ENCODE measurements at regions not wholly inside any gene's neighbourhood (a gene's known extent, or its start where the extent isn't known, plus 50 kb on each side); places are given as distances from the start of the nearest gene placed in this dataset.
A peak's percentile ranks its signal among the peaks of the same experiment; 100 is the strongest.

DNA sequence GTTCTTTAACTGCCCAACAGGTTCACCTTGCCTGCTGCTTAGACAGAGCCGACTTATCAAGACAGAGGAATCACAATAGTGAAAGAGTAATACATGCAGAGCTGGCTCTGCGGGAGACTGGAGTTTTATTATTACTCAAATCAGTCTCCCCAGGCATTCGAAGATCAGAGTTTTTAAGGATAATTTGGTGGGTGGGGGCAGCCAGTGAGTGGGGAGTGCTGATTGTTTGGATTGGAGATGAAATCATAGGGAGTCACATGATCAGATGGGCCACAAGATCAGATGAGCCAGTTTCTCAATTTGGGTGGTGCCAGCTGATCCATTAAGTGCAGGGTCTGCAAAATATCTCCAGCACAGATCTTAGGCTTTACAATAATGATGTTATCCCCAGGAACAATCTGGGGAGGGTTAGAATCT lies 131.3 kb downstream of the AKR1D1 start:
- Histone ChIP-seq H3K23ac (ENCODE audit: low read depth, low read length, poor library complexity) (no peak overlapping the region), H3K79me1 (ENCODE audit: low read depth, low read length) (no peaks in the 10 kb centered on the region), H2BK12ac (ENCODE audit: low read length) (no peak overlapping the region), H3K9ac (ENCODE audit: low read depth, low read length, poor library complexity) (no peak overlapping the region), H3K4ac (ENCODE audit: low read length) (no peak overlapping the region), H3K36me3 (replicated peaks in 1 of 2; ENCODE audit: control insufficient read depth in 2 of 2, insufficient read depth in 2 of 2, low read length in 2 of 2) (no peaks in the 10 kb centered on the region), H2AFZ (ENCODE audit: low read length) (peak overlapping the region; percentile 77), H3K4me3 (ENCODE audit: low read length in 2 of 2) (no peak overlapping the region), H2AK5ac (ENCODE audit: low read depth, low read length) (no peak overlapping the region), H3K27me3 (ENCODE audit: control insufficient read depth in 3 of 3, insufficient read depth in 3 of 3, low read depth in 1 of 3, low read length in 3 of 3) (no peaks in the 10 kb centered on the region), H2BK15ac (ENCODE audit: low read length) (no peak overlapping the region), H3K18ac (ENCODE audit: low read length) (no peak overlapping the region), H4K8ac (ENCODE audit: low read depth, low read length) (no peak overlapping the region), H3K27ac (replicated peaks; ENCODE audit: low read length) (peak overlapping the region; percentile 79), H3K4me2 (ENCODE audit: insufficient read depth, low read length, poor library complexity, severe bottlenecking) (no peak overlapping the region), H3K9me3 (replicated peaks in 1 of 2; ENCODE audit: control insufficient read depth in 2 of 2, insufficient read depth in 1 of 2, low read depth in 1 of 2, low read length in 2 of 2) (peaks cover 2 to 30% of the 10 kb centered on the region in 2 donors), H3K14ac (ENCODE audit: low read length) (no peak overlapping the region), H2BK120ac (ENCODE audit: low read depth, low read length) (no peak overlapping the region), H4K91ac (ENCODE audit: low read depth, low read length, poor library complexity) (no peak overlapping the region), H2BK5ac (ENCODE audit: low read length) (no peak overlapping the region), H3K4me1 (ENCODE audit: control insufficient read depth in 2 of 2, insufficient read depth in 1 of 2, low read depth in 1 of 2, low read length in 2 of 2) (peaks cover 11% of the 10 kb centered on the region in 2 donors)
- WGBS, 2 donors (ENCODE audit: extremely low coverage in 2 of 2, insufficient read length in 2 of 2, insufficient replicate concordance in 1 of 2) = no CpG with 5 or more reads among the region's 3 CpGs
- DNase-seq (ENCODE audit: low spot score) = no peak

- Histone ChIP-seq H2AFZ (ENCODE audit: low read length) (peak overlapping the region; percentile 77), H3K27me3 (ENCODE audit: control insufficient read depth in 3 of 3, insufficient read depth in 3 of 3, low read depth in 1 of 3, low read length in 3 of 3) (no peaks in the 10 kb centered on the region), H3K4ac (ENCODE audit: low read length) (no peak overlapping the region), H3K23ac (ENCODE audit: low read depth, low read length, poor library complexity) (no peak overlapping the region), H3K14ac (ENCODE audit: low read length) (no peak overlapping the region), H3K9ac (ENCODE audit: low read depth, low read length, poor library complexity) (no peak overlapping the region), H2BK12ac (ENCODE audit: low read length) (no peak overlapping the region), H2BK120ac (ENCODE audit: low read depth, low read length) (no peak overlapping the region), H2BK5ac (ENCODE audit: low read length) (no peak overlapping the region), H4K91ac (ENCODE audit: low read depth, low read length, poor library complexity) (no peak overlapping the region), H4K8ac (ENCODE audit: low read depth, low read length) (no peak overlapping the region), H3K4me3 (ENCODE audit: low read length in 2 of 2) (no peak overlapping the region), H3K4me1 (ENCODE audit: control insufficient read depth in 2 of 2, insufficient read depth in 1 of 2, low read depth in 1 of 2, low read length in 2 of 2) (peaks cover 11% of the 10 kb centered on the region in 2 donors), H3K18ac (ENCODE audit: low read length) (no peak overlapping the region), H3K9me3 (replicated peaks in 1 of 2; ENCODE audit: control insufficient read depth in 2 of 2, insufficient read depth in 1 of 2, low read depth in 1 of 2, low read length in 2 of 2) (peaks cover 2 to 30% of the 10 kb centered on the region in 2 donors), H3K79me1 (ENCODE audit: low read depth, low read length) (no peaks in the 10 kb centered on the region), H3K36me3 (replicated peaks in 1 of 2; ENCODE audit: control insufficient read depth in 2 of 2, insufficient read depth in 2 of 2, low read length in 2 of 2) (no peaks in the 10 kb centered on the region), H2AK5ac (ENCODE audit: low read depth, low read length) (no peak overlapping the region), H2BK15ac (ENCODE audit: low read length) (no peak overlapping the region), H3K27ac (replicated peaks; ENCODE audit: low read length) (peak overlapping the region; percentile 79), H3K4me2 (ENCODE audit: insufficient read depth, low read length, poor library complexity, severe bottlenecking) (no peak overlapping the region)
- WGBS, 2 donors (ENCODE audit: extremely low coverage in 2 of 2, insufficient read length in 2 of 2, insufficient replicate concordance in 1 of 2) = no CpG with 5 or more reads among the region's 3 CpGs
- peak; percentile 26 for DNase-seq (ENCODE audit: low spot score)
These were observed 131.9 kb downstream of the AKR1D1 start for GRCh38 chr7:138208142-138208570.

DNA sequence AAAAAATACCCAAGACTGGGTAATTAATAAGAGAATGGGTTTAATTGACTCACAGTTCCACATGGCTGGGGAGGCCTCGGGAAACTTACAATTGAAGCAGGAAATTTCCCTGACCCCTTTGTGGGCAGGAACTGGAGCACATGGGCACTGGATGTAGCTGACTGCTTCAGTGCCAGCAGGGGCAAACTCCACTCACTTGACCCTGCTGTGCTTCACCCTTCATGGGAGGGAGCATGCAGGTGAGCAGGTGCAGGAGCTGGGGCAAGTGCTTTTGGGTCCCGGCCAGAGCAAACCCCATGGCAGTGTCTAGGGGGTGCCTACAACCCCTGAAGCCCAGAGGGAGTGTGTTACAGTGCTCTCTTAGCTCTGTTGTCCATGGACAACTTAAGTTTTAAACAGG lies 132.6 kb downstream of the AKR1D1 start:
- no peak overlapping the region for H3K4me2 ChIP-seq (ENCODE audit: insufficient read depth, low read length, poor library complexity, severe bottlenecking)
- peak overlapping the region; percentile 20 for H2AK5ac ChIP-seq (ENCODE audit: low read depth, low read length)
- H3K4ac ChIP-seq (ENCODE audit: low read length) = no peak overlapping the region
- H3K27ac ChIP-seq (replicated peaks; ENCODE audit: low read length) = peak overlapping the region; percentile 79
- H3K9me3 ChIP-seq (replicated peaks in 1 of 2; ENCODE audit: control insufficient read depth in 2 of 2, insufficient read depth in 1 of 2, low read depth in 1 of 2, low read length in 2 of 2) = peaks cover 2 to 30% of the 10 kb centered on the region in 2 donors
- H2BK120ac ChIP-seq (ENCODE audit: low read depth, low read length) = peak overlapping the region; percentile 7
- no peak overlapping the region for H2AFZ ChIP-seq (ENCODE audit: low read length)
- H3K23ac ChIP-seq (ENCODE audit: low read depth, low read length, poor library complexity) = no peak overlapping the region
- no peak overlapping the region for H3K14ac ChIP-seq (ENCODE audit: low read length)
- H3K36me3 ChIP-seq (replicated peaks in 1 of 2; ENCODE audit: control insufficient read depth in 2 of 2, insufficient read depth in 2 of 2, low read length in 2 of 2) = no peaks in the 10 kb centered on the region
- H3K4me1 ChIP-seq (ENCODE audit: control insufficient read depth in 2 of 2, insufficient read depth in 1 of 2, low read depth in 1 of 2, low read length in 2 of 2) = peaks cover 11% of the 10 kb centered on the region in 2 donors
- no peak overlapping the region for H3K9ac ChIP-seq (ENCODE audit: low read depth, low read length, poor library complexity)
- H2BK12ac ChIP-seq (ENCODE audit: low read length) = no peak overlapping the region
- DNase-seq (ENCODE audit: low spot score) = no peak
- H2BK5ac ChIP-seq (ENCODE audit: low read length) = peak overlapping the region; percentile 95
- H4K8ac ChIP-seq (ENCODE audit: low read depth, low read length) = no peak overlapping the region
- H2BK15ac ChIP-seq (ENCODE audit: low read length) = peak overlapping the region; percentile 90
- H4K91ac ChIP-seq (ENCODE audit: low read depth, low read length, poor library complexity) = peak overlapping the region; percentile 98
- H3K27me3 ChIP-seq (ENCODE audit: control insufficient read depth in 3 of 3, insufficient read depth in 3 of 3, low read depth in 1 of 3, low read length in 3 of 3) = no peaks in the 10 kb centered on the region
- H3K18ac ChIP-seq (ENCODE audit: low read length) = peak overlapping the region; percentile 92
- no peaks in the 10 kb centered on the region for H3K79me1 ChIP-seq (ENCODE audit: low read depth, low read length)
- no CpG with 5 or more reads among the region's 2 CpGs for WGBS, 2 donors (ENCODE audit: extremely low coverage in 2 of 2, insufficient read length in 2 of 2, insufficient replicate concordance in 1 of 2)
- no peak overlapping the region for H3K4me3 ChIP-seq (ENCODE audit: low read length in 2 of 2)

DNA sequence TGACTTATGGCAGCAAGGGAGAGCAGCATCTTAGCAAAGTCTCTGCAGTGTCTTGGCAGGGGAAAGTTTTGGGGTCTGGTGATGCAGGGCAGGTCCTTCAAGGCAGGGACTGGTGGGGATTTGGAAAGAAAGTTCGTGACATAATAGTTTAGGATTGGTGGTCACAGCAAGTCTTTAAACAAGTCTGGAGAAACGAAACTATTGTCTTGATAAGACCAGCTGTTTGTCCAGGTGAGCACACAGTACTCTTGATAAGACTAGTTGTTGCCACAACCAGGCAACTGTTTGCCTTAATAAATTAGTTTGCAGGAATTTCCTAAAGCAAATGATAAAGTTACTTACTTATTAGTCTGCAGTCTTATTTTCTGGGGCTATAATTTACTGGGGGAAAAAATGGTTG lies 136.1 kb downstream of the AKR1D1 start:
- no peak overlapping the region for H2BK15ac ChIP-seq (ENCODE audit: low read length)
- H2AK5ac ChIP-seq (ENCODE audit: low read depth, low read length) = no peak overlapping the region
- no peaks in the 10 kb centered on the region for H3K36me3 ChIP-seq (replicated peaks in 1 of 2; ENCODE audit: control insufficient read depth in 2 of 2, insufficient read depth in 2 of 2, low read length in 2 of 2)
- H3K9ac ChIP-seq (ENCODE audit: low read depth, low read length, poor library complexity) = no peak overlapping the region
- no peak overlapping the region for H2BK120ac ChIP-seq (ENCODE audit: low read depth, low read length)
- no peak overlapping the region for H2BK12ac ChIP-seq (ENCODE audit: low read length)
- DNase-seq (ENCODE audit: low spot score) = no peak
- no peak overlapping the region for H3K4me3 ChIP-seq (ENCODE audit: low read length in 2 of 2)
- peaks cover 2 to 33% of the 10 kb centered on the region in 2 donors for H3K9me3 ChIP-seq (replicated peaks in 1 of 2; ENCODE audit: control insufficient read depth in 2 of 2, insufficient read depth in 1 of 2, low read depth in 1 of 2, low read length in 2 of 2)
- H3K23ac ChIP-seq (ENCODE audit: low read depth, low read length, poor library complexity) = no peak overlapping the region
- no peak overlapping the region for H3K27ac ChIP-seq (replicated peaks; ENCODE audit: low read length)
- peak overlapping the region; percentile 40 for H2AFZ ChIP-seq (ENCODE audit: low read length)
- H4K91ac ChIP-seq (ENCODE audit: low read depth, low read length, poor library complexity) = no peak overlapping the region
- no peak overlapping the region for H3K14ac ChIP-seq (ENCODE audit: low read length)
- no CpG with 5 or more reads among the region's 2 CpGs for WGBS, 2 donors (ENCODE audit: extremely low coverage in 2 of 2, insufficient read length in 2 of 2, insufficient replicate concordance in 1 of 2)
- no peaks in the 10 kb centered on the region for H3K27me3 ChIP-seq (ENCODE audit: control insufficient read depth in 3 of 3, insufficient read depth in 3 of 3, low read depth in 1 of 3, low read length in 3 of 3)
- no peak overlapping the region for H3K4ac ChIP-seq (ENCODE audit: low read length)
- H3K79me1 ChIP-seq (ENCODE audit: low read depth, low read length) = no peaks in the 10 kb centered on the region
- H4K8ac ChIP-seq (ENCODE audit: low read depth, low read length) = no peak overlapping the region
- no peak overlapping the region for H3K4me2 ChIP-seq (ENCODE audit: insufficient read depth, low read length, poor library complexity, severe bottlenecking)
- H2BK5ac ChIP-seq (ENCODE audit: low read length) = no peak overlapping the region
- H3K4me1 ChIP-seq (ENCODE audit: control insufficient read depth in 2 of 2, insufficient read depth in 1 of 2, low read depth in 1 of 2, low read length in 2 of 2) = peaks cover 6 to 11% of the 10 kb centered on the region in 2 donors
- H3K18ac ChIP-seq (ENCODE audit: low read length) = no peak overlapping the region

All from neuronal stem cell (in vitro differentiated cells).